ENCODE measurements at regions not wholly inside any gene's neighbourhood (a gene's known extent, or its start where the extent isn't known, plus 50 kb on each side); places are given as distances from the start of the nearest gene placed in this dataset.

DNA sequence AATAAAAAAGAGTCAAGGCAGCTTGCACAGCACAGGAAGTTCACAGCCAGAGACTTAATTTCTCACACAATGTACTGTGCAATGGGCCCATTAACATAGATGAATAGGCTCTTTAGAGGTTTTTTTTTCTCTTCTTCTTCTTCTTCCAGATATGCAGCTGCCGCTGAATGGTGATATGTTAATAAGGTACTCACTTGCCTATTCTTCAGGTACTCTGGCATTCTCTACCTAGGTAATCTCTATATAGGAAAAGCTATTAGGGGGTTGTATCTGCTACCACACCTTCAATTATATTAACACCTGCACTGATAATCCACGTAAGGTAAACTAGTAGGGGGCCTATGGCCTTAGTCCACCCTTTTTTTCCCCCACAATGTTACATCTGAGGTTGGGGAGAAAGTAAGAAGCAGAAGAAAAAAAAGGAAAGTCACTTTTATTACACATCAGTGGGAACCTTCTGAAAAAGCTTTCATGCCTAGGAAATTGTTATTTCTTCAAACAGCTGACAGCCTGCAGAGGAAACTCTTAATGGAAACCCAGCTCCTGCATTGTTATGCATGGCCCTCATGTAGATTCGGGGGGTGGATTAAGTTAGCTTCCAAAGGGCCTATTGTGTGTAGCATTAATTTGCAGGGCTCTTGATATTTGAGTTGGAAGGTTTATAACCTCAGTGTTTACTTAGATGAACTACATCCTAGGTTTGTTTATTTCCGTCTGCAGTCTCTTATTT lies 525.5 kb downstream of the ZIC1 start:
- no peaks in the 10 kb centered on the region for H3K27me3 Mint-ChIP-seq
- POLR2A ChIA-PET = no interaction called here
- DNase-seq (no peak), ATAC-seq (ENCODE audit: low read depth) (no peak)
- H3K4me1 Mint-ChIP-seq = no peaks in the 10 kb centered on the region
- H3K27ac Mint-ChIP-seq = no peak overlapping the region
- H3K9me3 Mint-ChIP-seq = no peaks in the 10 kb centered on the region
- H3K36me3 Mint-ChIP-seq = no peaks in the 10 kb centered on the region
- H3K4me3 Mint-ChIP-seq = no peak overlapping the region

DNA sequence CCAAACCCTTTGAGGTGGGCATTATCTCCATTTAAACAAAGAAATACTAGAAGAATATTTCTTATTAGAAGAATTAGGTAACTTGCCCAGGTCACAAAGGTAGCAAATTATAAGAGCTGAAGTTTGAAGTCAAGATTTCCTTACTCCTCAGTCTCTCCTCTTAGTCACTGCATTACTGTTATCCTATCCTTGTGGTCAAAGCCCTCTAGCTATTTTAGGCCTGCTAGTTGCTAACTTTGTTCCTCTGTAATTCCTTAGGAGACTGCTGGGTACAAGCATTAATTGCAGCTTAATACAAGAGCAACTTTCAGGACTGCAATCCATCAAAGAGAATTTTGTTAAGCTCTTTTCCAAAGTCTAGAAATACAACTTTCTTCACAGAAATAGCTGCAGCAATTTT lies 528.2 kb downstream of the ZIC1 start:
- DNase-seq = no peak
- H3K36me3 Mint-ChIP-seq = no peaks in the 10 kb centered on the region
- POLR2A ChIA-PET = no interaction called here
- no peak for ATAC-seq (ENCODE audit: low read depth)
- no peak overlapping the region for H3K4me3 Mint-ChIP-seq
- H3K9me3 Mint-ChIP-seq = no peaks in the 10 kb centered on the region
- H3K27me3 Mint-ChIP-seq = no peaks in the 10 kb centered on the region
- H3K4me1 Mint-ChIP-seq = no peaks in the 10 kb centered on the region
- no peak overlapping the region for H3K27ac Mint-ChIP-seq

- Mint-ChIP-seq H3K36me3 (no peaks in the 10 kb centered on the region), H3K4me1 (no peaks in the 10 kb centered on the region), H3K27ac (no peak overlapping the region), H3K27me3 (no peaks in the 10 kb centered on the region), H3K4me3 (no peak overlapping the region), H3K9me3 (no peaks in the 10 kb centered on the region)
- ATAC-seq (ENCODE audit: low read depth) (no peak), DNase-seq (no peak)
- POLR2A ChIA-PET = no interaction called here
These were observed 528.7 kb downstream of the ZIC1 start for GRCh38 chr3:147937891-147938290.

DNA sequence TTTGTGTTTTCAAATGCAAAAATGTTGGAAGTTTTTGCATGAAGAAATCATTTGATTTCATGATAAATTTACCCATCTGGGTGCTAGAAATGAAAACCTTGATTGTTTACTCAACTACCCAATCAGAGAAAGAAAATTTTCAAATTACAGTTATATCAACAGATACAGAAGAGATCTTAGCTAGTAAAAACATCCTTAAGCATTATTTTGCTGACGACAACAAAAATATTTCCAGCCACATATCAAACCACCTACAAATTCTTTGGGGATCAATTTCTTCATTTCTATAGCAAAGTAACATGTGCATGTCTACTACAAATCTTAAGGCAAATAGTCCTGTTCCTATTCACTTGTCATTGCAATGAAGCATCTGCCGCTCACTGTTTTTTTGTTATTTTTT lies 530.3 kb downstream of the ZIC1 start:
- H3K9me3 Mint-ChIP-seq = peaks cover 2% of the 10 kb centered on the region
- no peaks in the 10 kb centered on the region for H3K27me3 Mint-ChIP-seq
- no peak for ATAC-seq (ENCODE audit: low read depth)
- POLR2A ChIA-PET = no interaction called here
- H3K36me3 Mint-ChIP-seq = no peaks in the 10 kb centered on the region
- H3K4me3 Mint-ChIP-seq = no peak overlapping the region
- no peak for DNase-seq
- no peaks in the 10 kb centered on the region for H3K4me1 Mint-ChIP-seq
- no peak overlapping the region for H3K27ac Mint-ChIP-seq

DNA sequence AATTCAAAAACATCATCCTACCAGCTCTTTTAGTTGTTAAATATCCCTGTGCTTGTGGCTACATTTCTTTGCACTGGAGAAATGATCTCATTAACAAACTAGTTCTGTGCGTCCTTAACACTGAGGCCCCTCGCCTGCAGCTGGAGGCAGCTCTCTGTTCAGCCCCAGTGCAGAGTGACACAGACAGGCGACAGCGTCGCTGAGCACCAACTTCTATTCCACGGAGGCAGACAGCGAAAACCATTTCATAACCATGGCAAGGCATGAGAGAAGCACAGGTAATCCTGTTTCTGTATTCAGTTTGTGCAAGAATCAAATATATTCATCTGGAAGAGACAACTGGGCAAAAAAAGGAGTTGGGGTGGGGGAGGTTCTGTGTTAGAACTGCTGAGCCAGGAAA lies 530.7 kb downstream of the ZIC1 start:
- Mint-ChIP-seq H3K4me1 (no peaks in the 10 kb centered on the region), H3K4me3 (no peak overlapping the region), H3K27ac (no peak overlapping the region), H3K36me3 (no peaks in the 10 kb centered on the region), H3K9me3 (peaks cover 2% of the 10 kb centered on the region), H3K27me3 (no peaks in the 10 kb centered on the region)
- ATAC-seq (ENCODE audit: low read depth) (no peak), DNase-seq (no peak)
- POLR2A ChIA-PET = no interaction called here

DNA sequence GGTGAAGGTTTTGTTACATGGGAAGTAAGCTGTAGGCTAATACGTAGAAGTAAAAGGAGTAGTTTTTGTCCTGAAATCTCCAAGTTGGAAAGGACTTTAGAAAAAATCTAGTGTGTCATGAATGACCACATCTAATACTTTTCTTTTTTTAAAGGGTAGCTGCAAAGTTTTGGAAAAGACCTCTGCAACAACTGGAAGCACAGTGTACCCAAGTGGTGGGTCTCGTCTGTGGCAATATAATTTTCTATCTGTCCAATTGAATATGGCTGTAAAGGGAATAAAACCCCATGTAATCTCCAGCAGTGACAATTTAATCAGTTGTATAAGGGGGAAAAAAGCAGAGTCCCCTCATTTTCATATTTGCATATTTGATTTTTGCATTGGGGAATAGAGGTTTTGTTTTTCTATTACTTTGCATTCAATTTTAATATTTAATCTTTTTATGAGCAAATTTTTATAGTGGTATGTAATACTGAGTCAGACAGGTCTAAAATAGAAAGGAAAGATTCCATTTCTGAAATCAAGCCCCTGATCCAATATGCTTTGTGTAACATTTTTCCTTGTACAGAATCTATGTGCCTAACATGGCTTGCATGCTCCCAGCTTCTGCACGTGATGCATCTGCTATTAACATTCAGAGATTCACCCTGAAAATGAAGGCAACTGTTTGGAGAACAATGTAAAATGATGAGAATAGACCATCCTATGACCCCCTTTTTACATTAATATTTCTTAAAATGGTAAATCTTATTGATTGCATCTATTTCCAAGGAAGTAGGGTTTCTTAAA lies 531.4 kb downstream of the ZIC1 start:
- no peak for DNase-seq
- POLR2A ChIA-PET = no interaction called here
- Mint-ChIP-seq H3K9me3 (peaks cover 2% of the 10 kb centered on the region), H3K4me1 (no peaks in the 10 kb centered on the region), H3K27ac (no peak overlapping the region), H3K27me3 (no peaks in the 10 kb centered on the region), H3K4me3 (no peak overlapping the region), H3K36me3 (no peaks in the 10 kb centered on the region)
- ATAC-seq (ENCODE audit: low read depth) = no peak

- Mint-ChIP-seq H3K4me3 (no peak overlapping the region), H3K4me1 (no peaks in the 10 kb centered on the region), H3K27me3 (no peaks in the 10 kb centered on the region), H3K36me3 (no peaks in the 10 kb centered on the region), H3K9me3 (peaks cover 4% of the 10 kb centered on the region), H3K27ac (no peak overlapping the region)
- no peak for DNase-seq
- ATAC-seq (ENCODE audit: low read depth) = no peak
- POLR2A ChIA-PET = no interaction called here
These were observed 532.8 kb downstream of the ZIC1 start for GRCh38 chr3:147941969-147942368.

GRCh38 chr3:147943265-147943945 lies 534.2 kb downstream of the ZIC1 start:
- H3K27me3 Mint-ChIP-seq = no peaks in the 10 kb centered on the region
- DNase-seq (no peak), ATAC-seq (ENCODE audit: low read depth) (no peak)
- H3K27ac Mint-ChIP-seq = no peak overlapping the region
- no peak overlapping the region for H3K4me3 Mint-ChIP-seq
- H3K36me3 Mint-ChIP-seq = no peaks in the 10 kb centered on the region
- POLR2A ChIA-PET = no interaction called here
- no peaks in the 10 kb centered on the region for H3K4me1 Mint-ChIP-seq
- peaks cover 4% of the 10 kb centered on the region for H3K9me3 Mint-ChIP-seq

DNA sequence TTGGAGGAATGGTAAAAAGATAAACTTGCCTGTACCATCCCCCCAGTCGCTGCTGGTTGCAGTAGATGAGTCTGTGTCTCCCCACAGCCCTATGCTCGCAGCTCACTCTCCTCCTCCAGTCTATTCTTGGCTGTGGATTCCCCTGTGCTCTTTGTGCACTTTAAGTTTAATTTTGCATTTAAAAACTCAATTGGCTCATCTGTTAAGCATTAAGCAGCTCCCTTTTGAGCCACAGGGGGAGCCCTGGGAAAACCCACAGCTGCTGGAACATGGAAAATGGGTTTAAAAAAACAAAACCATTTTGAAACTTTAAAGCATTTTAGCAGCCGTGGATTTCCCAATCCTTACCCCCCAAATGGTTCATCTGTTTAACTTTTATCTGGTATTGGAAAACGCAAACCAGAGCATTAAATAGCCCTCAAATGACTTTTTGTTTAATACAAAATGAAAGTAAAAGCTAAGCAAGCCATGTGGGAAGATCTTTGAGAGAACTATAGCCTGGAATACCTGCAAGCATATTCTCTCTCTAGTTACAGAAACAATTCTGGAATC lies 536.9 kb downstream of the ZIC1 start:
- DNase-seq (no peak), ATAC-seq (ENCODE audit: low read depth) (no peak)
- no peak overlapping the region for H3K4me3 Mint-ChIP-seq
- H3K4me1 Mint-ChIP-seq = no peaks in the 10 kb centered on the region
- POLR2A ChIA-PET = no interaction called here
- no peaks in the 10 kb centered on the region for H3K27me3 Mint-ChIP-seq
- H3K27ac Mint-ChIP-seq = no peak overlapping the region
- H3K36me3 Mint-ChIP-seq = no peaks in the 10 kb centered on the region
- peaks cover 4% of the 10 kb centered on the region for H3K9me3 Mint-ChIP-seq

DNA sequence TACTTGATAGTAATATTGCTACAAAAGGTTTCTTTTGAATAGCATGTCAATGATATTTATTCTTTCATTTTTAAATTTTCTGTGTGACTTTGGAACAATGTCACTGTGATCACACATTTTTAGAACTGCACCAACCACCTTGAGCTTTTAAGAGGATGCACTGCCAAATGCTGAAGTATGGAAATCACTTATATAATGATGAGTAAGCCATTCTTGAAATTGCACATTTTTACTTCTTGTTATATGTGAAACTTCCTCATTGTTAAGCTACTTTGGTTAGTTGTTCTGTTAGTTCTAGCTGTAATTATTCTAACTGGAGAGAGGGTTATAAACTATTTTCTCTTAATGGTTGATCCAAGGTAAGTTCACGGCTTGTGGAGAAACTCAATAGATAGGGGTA lies 547.5 kb downstream of the ZIC1 start:
- DNase-seq (no peak), ATAC-seq (ENCODE audit: low read depth) (no peak)
- Mint-ChIP-seq H3K27me3 (no peaks in the 10 kb centered on the region), H3K4me1 (no peaks in the 10 kb centered on the region), H3K9me3 (peaks cover 8% of the 10 kb centered on the region), H3K27ac (no peak overlapping the region), H3K4me3 (no peak overlapping the region), H3K36me3 (no peaks in the 10 kb centered on the region)
- POLR2A ChIA-PET = no interaction called here

- no peaks in the 10 kb centered on the region for H3K36me3 Mint-ChIP-seq
- DNase-seq (no peak), ATAC-seq (ENCODE audit: low read depth) (no peak)
- no peak overlapping the region for H3K4me3 Mint-ChIP-seq
- H3K9me3 Mint-ChIP-seq = peaks cover 8% of the 10 kb centered on the region
- POLR2A ChIA-PET = no interaction called here
- H3K27ac Mint-ChIP-seq = no peak overlapping the region
- no peaks in the 10 kb centered on the region for H3K27me3 Mint-ChIP-seq
- H3K4me1 Mint-ChIP-seq = no peaks in the 10 kb centered on the region
These were observed 549.6 kb downstream of the ZIC1 start for GRCh38 chr3:147958754-147959153.

DNA sequence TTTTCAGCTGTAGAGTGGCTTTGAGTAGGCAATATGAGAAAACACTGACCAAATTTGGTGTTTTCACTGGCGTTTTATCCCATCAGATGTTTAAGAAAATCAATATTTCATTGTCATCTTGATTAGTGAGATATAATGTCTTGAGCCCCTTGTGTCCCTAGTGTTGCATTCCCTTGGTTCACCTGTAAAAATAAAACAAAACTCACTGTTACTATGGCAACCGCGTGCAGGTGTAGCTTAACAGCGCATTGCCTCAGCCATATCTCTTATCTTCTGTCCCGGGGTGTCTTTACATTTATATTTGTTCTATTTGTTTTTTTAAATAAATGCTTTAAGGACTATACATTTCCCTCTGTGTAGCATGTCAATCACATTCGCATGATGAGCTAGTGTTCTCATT lies 551.6 kb downstream of the ZIC1 start:
- Mint-ChIP-seq H3K27me3 (no peaks in the 10 kb centered on the region), H3K9me3 (peaks cover 6% of the 10 kb centered on the region), H3K4me3 (no peak overlapping the region), H3K27ac (no peak overlapping the region), H3K36me3 (no peaks in the 10 kb centered on the region), H3K4me1 (no peaks in the 10 kb centered on the region)
- POLR2A ChIA-PET = no interaction called here
- DNase-seq (no peak), ATAC-seq (ENCODE audit: low read depth) (no peak)

DNA sequence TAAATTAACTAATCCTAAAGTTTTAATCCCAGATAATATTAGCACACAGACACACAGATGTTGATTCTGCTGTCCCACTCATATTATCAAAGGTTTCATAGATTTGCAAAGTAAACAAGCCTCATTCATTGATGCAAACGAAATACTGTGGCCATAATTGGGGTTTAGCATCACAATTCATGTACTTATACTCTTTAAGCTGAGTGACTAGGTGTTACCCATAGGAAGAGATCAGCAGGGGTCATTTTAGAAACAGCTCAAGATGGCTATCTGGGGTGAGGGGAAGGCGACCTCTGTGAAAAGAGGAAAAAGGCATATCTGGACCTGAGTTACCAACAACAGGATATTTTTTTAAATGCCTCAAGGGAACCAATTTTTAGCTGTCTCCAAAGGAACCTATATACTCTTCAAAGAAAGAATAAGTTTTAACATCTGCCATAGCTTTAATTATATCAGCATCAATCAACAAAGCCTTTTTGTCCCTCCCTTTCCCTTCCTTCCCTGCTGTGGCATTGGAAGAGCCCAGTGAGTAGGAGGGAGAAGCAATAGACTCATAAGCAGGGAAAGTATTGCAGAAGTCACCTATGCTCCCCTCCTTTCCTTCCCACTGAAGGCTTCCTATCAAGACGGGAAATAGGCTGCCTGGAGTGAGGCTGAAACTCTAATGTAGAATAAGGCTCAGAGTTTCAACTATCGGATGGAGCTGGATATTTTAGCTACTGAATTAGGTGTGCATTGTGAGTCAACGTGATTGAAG lies 553.4 kb downstream of the ZIC1 start:
- no peaks in the 10 kb centered on the region for H3K27me3 Mint-ChIP-seq
- ATAC-seq (ENCODE audit: low read depth) (no peak), DNase-seq (no peak)
- POLR2A ChIA-PET = no interaction called here
- peaks cover 3% of the 10 kb centered on the region for H3K9me3 Mint-ChIP-seq
- H3K4me1 Mint-ChIP-seq = no peaks in the 10 kb centered on the region
- no peaks in the 10 kb centered on the region for H3K36me3 Mint-ChIP-seq
- no peak overlapping the region for H3K4me3 Mint-ChIP-seq
- no peak overlapping the region for H3K27ac Mint-ChIP-seq

All from activated naive CD8-positive, alpha-beta T cell treated with anti-CD3 and anti-CD28 coated beads, Interleukin-2, amount 10 ng/mL, durations not matched to agents 7 days and 5 days (primary cell).